RWPE2 (cell line): ENCODE measurements at regions not wholly inside any gene's neighbourhood (a gene's known extent, or its start where the extent isn't known, plus 50 kb on each side); places are given as distances from the start of the nearest gene placed in this dataset.

Experiments
- ATAC-seq: fragments of 200-7000 bp; cut with Tn5 transposase; 3 replicates; pipeline ENCODE4 v1.9.1; 2021; ENCODE audit warnings: low read depth
- DNase-seq: peaks from one replicate; pipeline ENCODE4 v3.0.0-alpha.2; 2020; ENCODE audit warnings: low spot score
- H3K27ac ChIP-seq: fragments of 450-650 bp; 2 replicates; pipeline ENCODE4 v1.5.1; 2017; ENCODE audit warnings: mild to moderate bottlenecking; ENCODE audit not compliant: poor library complexity, severe bottlenecking
- H3K27me3 ChIP-seq: fragments of 250-450 bp; sonication (Bioruptor Pico); 2 replicates; pipeline ENCODE4 v1.5.1; 2021; ENCODE audit warnings: mild to moderate bottlenecking, moderate library complexity; ENCODE audit not compliant: insufficient read depth, poor library complexity, severe bottlenecking
- H3K36me3 ChIP-seq: fragments of 250-450 bp; sonication (Bioruptor Pico); 2 replicates; pipeline ENCODE4 v1.5.1; 2020; ENCODE audit warnings: low read depth, mild to moderate bottlenecking, moderate library complexity
- H3K4me1 ChIP-seq: fragments of 250-450 bp; sonication (Bioruptor Pico); 2 replicates; pipeline ENCODE4 v1.5.1; 2021; ENCODE audit warnings: mild to moderate bottlenecking, moderate library complexity; ENCODE audit not compliant: insufficient read depth, poor library complexity, severe bottlenecking
- H3K4me3 ChIP-seq: fragments of 250-450 bp; sonication (Bioruptor Pico); 2 replicates; pipeline ENCODE4 v1.5.1; 2021; ENCODE audit warnings: mild to moderate bottlenecking, moderate library complexity; ENCODE audit not compliant: severe bottlenecking
- H3K9me3 ChIP-seq: fragments of 250-450 bp; sonication (Bioruptor Pico); 2 replicates; pipeline ENCODE4 v1.5.1; 2021; ENCODE audit warnings: mild to moderate bottlenecking, moderate library complexity; ENCODE audit not compliant: severe bottlenecking
- TF ChIP-seq, protein P1 (sequence below): fragments of 450-650 bp; IDR thresholded peaks from one replicate; pipeline ENCODE4 v1.5.1; 2017; ENCODE audit warnings: mild to moderate bottlenecking, moderate library complexity; ENCODE audit not compliant: poor library complexity, severe bottlenecking

DNA sequence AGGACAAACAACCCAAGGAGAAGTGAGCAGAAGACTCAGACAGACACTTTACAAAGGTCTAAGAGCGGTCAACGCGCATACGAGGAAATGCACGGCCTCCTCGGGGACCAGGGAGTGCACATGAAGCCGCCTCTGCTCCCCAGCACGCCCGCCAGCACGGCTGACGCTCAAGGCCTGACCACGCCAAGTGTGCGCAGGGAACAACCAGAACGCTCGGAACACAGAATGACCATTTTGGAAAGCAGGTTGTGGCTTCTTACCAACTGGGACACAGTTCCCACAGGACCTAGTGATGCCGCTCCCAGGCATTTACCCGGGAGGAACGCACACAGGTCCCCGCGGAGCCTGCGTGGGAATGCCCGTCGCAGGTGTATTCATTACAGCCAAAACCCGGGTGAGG is 191.5 kb upstream of the PPP1R26 start:
- Histone ChIP-seq H3K36me3 (no peaks in the 10 kb centered on the region), H3K4me3 (no peak overlapping the region), H3K4me1 (no peaks in the 10 kb centered on the region), H3K27ac (no peak overlapping the region), H3K27me3 (peaks cover 9% of the 10 kb centered on the region), H3K9me3 (no peaks in the 10 kb centered on the region)
- ATAC-seq (no peak), DNase-seq (no peak)
- TF ChIP-seq, protein P1, sequence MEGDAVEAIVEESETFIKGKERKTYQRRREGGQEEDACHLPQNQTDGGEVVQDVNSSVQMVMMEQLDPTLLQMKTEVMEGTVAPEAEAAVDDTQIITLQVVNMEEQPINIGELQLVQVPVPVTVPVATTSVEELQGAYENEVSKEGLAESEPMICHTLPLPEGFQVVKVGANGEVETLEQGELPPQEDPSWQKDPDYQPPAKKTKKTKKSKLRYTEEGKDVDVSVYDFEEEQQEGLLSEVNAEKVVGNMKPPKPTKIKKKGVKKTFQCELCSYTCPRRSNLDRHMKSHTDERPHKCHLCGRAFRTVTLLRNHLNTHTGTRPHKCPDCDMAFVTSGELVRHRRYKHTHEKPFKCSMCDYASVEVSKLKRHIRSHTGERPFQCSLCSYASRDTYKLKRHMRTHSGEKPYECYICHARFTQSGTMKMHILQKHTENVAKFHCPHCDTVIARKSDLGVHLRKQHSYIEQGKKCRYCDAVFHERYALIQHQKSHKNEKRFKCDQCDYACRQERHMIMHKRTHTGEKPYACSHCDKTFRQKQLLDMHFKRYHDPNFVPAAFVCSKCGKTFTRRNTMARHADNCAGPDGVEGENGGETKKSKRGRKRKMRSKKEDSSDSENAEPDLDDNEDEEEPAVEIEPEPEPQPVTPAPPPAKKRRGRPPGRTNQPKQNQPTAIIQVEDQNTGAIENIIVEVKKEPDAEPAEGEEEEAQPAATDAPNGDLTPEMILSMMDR = no peak

DNA sequence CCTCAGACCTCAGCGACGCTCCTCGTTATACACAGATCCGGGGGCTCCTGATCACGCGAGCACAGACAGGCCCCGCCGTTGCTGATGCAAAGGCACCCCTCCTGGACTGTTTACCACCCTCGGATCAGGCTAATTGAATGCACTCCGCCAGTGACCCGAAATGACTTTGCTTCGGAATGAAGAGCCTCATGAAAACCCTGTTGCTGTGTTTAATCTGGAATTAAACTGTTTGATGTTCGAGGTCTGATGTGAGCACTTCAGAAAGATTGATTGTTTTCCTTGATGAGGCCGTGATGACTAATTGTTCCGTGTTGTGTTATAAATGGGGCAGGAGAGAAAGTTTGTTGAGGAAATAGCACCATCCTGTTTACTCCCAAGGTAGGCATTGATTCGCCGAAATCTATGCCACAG is 190.5 kb upstream of the PPP1R26 start:
- no peak overlapping the region for H3K4me3 ChIP-seq
- no peak for ATAC-seq
- H3K4me1 ChIP-seq = no peaks in the 10 kb centered on the region
- no peaks in the 10 kb centered on the region for H3K27me3 ChIP-seq
- DNase-seq = no peak
- TF ChIP-seq, protein P1 = no peak
- no peaks in the 10 kb centered on the region for H3K36me3 ChIP-seq
- no peak overlapping the region for H3K27ac ChIP-seq
- H3K9me3 ChIP-seq = no peaks in the 10 kb centered on the region

DNA sequence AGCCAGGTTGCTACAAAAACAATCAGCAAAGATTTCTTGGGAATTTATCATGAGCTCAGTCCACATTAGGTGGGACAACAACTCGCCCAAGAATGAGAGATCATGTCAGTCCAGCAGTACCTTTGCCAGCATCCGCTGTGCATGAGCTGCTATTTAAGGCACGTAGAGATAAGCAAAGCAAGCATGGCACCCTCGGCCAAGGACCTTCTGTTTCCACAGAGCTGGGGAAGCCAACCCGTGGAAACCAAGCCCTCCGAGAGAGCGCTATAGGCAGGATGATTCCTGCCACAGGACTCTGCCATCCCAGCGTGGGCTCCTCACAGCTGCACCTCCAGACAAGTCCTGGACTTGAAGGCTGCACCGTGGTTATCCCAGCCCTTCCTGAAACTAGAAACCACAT is 189.5 kb upstream of the PPP1R26 start:
- H3K27me3 ChIP-seq = no peaks in the 10 kb centered on the region
- DNase-seq = peak; percentile 32
- H3K27ac ChIP-seq = no peak overlapping the region
- H3K36me3 ChIP-seq = no peaks in the 10 kb centered on the region
- ATAC-seq = no peak
- no peak overlapping the region for H3K4me3 ChIP-seq
- TF ChIP-seq, protein P1 = no peak
- H3K9me3 ChIP-seq = no peaks in the 10 kb centered on the region
- H3K4me1 ChIP-seq = no peaks in the 10 kb centered on the region

DNA sequence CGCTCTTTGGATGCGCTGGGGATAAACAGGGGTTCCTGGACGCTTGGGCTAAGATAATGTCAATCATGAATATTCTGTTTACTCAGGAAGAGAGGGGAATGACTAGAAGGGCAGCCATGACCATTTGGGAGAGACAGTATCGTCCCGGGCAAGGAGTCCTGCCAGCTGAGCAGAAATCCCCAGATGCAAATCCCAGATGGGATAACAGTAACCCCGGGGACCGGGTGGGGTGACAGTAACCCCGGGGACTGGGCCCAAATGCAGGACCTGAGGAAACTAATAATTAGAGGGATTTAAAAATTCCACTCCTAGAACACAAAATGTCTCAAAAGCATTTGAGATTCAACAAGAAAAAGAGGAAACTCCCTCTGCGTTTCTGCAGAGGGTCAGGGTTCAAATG is 189.0 kb upstream of the PPP1R26 start:
- Histone ChIP-seq H3K27ac (no peak overlapping the region), H3K27me3 (peaks cover 3% of the 10 kb centered on the region), H3K4me3 (no peak overlapping the region), H3K36me3 (no peaks in the 10 kb centered on the region), H3K4me1 (no peaks in the 10 kb centered on the region), H3K9me3 (no peaks in the 10 kb centered on the region)
- DNase-seq = peak; percentile 23
- no peak for ATAC-seq
- TF ChIP-seq, protein P1 = no peak

DNA sequence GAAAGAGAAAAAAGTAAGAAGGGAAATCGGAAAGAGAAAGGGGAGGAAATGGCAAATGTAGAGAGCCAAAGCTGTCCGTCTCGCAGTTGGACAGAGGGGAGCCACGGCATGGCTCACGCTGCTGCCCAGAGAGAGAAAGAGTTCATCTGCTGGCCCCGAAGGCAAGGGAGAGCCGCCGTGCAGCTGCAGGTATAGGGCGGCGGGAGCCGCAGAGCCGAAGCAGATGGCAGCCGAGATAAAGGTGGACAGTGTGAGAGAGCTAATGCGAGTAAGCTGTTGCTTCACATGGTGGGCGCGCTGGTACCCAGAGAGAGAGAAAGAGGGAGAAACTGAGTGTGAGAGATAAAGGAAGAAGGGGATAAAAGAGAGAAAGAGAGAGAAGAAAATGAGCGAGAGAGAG is 188.4 kb upstream of the PPP1R26 start:
- peak; percentile 23 for DNase-seq

More for the DNA sequence above, 188.4 kb upstream of the PPP1R26 start:
- Histone ChIP-seq H3K4me3 (no peak overlapping the region), H3K9me3 (no peaks in the 10 kb centered on the region), H3K36me3 (no peaks in the 10 kb centered on the region), H3K4me1 (no peaks in the 10 kb centered on the region), H3K27ac (no peak overlapping the region), H3K27me3 (peaks cover 9% of the 10 kb centered on the region)
- TF ChIP-seq, protein P1 = no peak
- ATAC-seq = no peak
